K562 (cell line): ENCODE measurements at regions not wholly inside any gene's neighbourhood (a gene's known extent, or its start where the extent isn't known, plus 50 kb on each side); places are given as distances from the start of the nearest gene placed in this dataset.

Experiments
- ATAC-seq: fragments of 200-7000 bp; cut with Tn5 transposase; 3 replicates; pipeline ENCODE4 v1.9.1; 2020; ENCODE audit warnings: moderate library complexity
- BruUV-seq: library from RNA; stranded (reverse); fragments of 400-500 nt; replicated peaks from 2 replicates; lab custom pipeline; 2021; lab: Mats Ljungman, UMichigan
- CTCF ChIA-PET: fragments of 300-600 bp; formaldehyde crosslinking; extraction: SDS; loops from one replicate; lab custom pipeline; 2021; ENCODE audit warnings: low intra/inter-chr PET ratio; lab: Yijun Ruan, JAX
- POLR2A ChIA-PET: fragments of 300-600, 350-650 bp; sonication (Branson Sonifier 250); formaldehyde crosslinking; extraction: SDS; loops from one replicate; lab custom pipeline; 2021; ENCODE audit warnings: antibody characterized with exemption, inconsistent platforms; lab: Yijun Ruan, JAX
- DNase-seq, 4 experiments: peaks; one replicate each; pipeline versions ENCODE4 v3.0.0 to v3.0.0-alpha.2; 2011 to 2018; ENCODE audit warnings: low spot score in 3 of 4, mixed read lengths in 3 of 4; ENCODE audit errors: extremely low read depth in 1 of 4
- FAIRE-seq: peaks from 2 replicates; lab custom pipeline; 2011; peaks lifted over from hg19 to GRCh38; lab: Jason Lieb, UNC
- H2AFZ ChIP-seq: 2 replicates; pipeline ENCODE4 v1.6.0; 2011; ENCODE audit warnings: low read depth, low read length, control low read depth, inconsistent platforms
- H3K27ac ChIP-seq: fragments of 200-600 bp; 3 replicates; pipeline ENCODE4 v1.8.0; 2011; ENCODE audit warnings: low read depth, mild to moderate bottlenecking, control low read depth, inconsistent platforms, low read length, moderate library complexity, mixed read lengths; ENCODE audit errors: extremely low read depth
- H3K27me3 ChIP-seq, 2 experiments: fragments of 300-600 bp in 1 of 2; 2 replicates in 1 of 2; 3 replicates in 1 of 2; pipeline versions ENCODE4 v1.6.0 to v1.8.0; 2011; ENCODE audit warnings: inconsistent platforms in 2 of 2, low read length in 2 of 2, mild to moderate bottlenecking in 1 of 2, mixed read lengths in 1 of 2, moderate library complexity in 1 of 2; ENCODE audit not compliant: control insufficient read depth in 2 of 2, insufficient read depth in 2 of 2
- H3K36me3 ChIP-seq: fragments of 300-600 bp; 3 replicates; pipeline ENCODE4 v1.8.0; 2011; ENCODE audit warnings: mild to moderate bottlenecking, low read length, inconsistent platforms; ENCODE audit not compliant: control insufficient read depth, insufficient read depth
- H3K4me1 ChIP-seq, 2 experiments: fragments of 200-600 bp in 1 of 2; replicated peaks in 1 of 2; 2 replicates in 1 of 2; 3 replicates in 1 of 2; pipeline versions ENCODE4 v1.5.1 to v1.8.0; 2011; ENCODE audit warnings: inconsistent platforms in 2 of 2, low read length in 2 of 2, mild to moderate bottlenecking in 1 of 2, mixed read lengths in 1 of 2, moderate library complexity in 1 of 2; ENCODE audit not compliant: control insufficient read depth in 2 of 2, insufficient read depth in 2 of 2
- H3K4me2 ChIP-seq: 2 replicates; pipeline ENCODE4 v1.6.1; 2011; ENCODE audit warnings: low read length, control low read depth, inconsistent platforms, mixed read lengths; ENCODE audit not compliant: insufficient read depth
- H3K4me3 ChIP-seq: fragments of 200-600 bp; sonication (generic), shearing (Covaris generic); 2 replicates; pipeline ENCODE4 v1.5.1; 2016; ENCODE audit warnings: control low read depth, inconsistent platforms
- H3K79me2 ChIP-seq: fragments of 200-600 bp; 3 replicates; pipeline ENCODE4 v1.8.0; 2011; ENCODE audit warnings: low read length, inconsistent platforms; ENCODE audit not compliant: control insufficient read depth, insufficient read depth
- H3K9ac ChIP-seq, 2 experiments: 2 replicates each; pipeline versions ENCODE4 v1.6.0 to v1.6.1; 2011; ENCODE audit warnings: low read depth in 2 of 2, low read length in 2 of 2, control low read depth in 1 of 2, inconsistent platforms in 1 of 2, mild to moderate bottlenecking in 1 of 2, mixed read lengths in 1 of 2; ENCODE audit not compliant: insufficient read depth in 1 of 2
- H3K9me1 ChIP-seq: one replicate; pipeline ENCODE4 v1.6.0; 2011; ENCODE audit warnings: inconsistent platforms, mild to moderate bottlenecking, low read length, moderate library complexity; ENCODE audit not compliant: control insufficient read depth, insufficient read depth
- H3K9me3 ChIP-seq: replicated peaks from 2 replicates; pipeline ENCODE4 v1.5.1; 2011; ENCODE audit warnings: low read depth, low read length, inconsistent platforms; ENCODE audit not compliant: control insufficient read depth, insufficient read depth
- H4K20me1 ChIP-seq: replicated peaks from 2 replicates; pipeline ENCODE4 v1.6.1; 2011; ENCODE audit warnings: low read length, inconsistent platforms, mixed read lengths; ENCODE audit not compliant: control insufficient read depth, insufficient read depth
- ARID2 ChIP-seq: fragments of 450-650 bp; IDR thresholded peaks from 2 replicates; pipeline ENCODE4 v1.6.1; 2017; ENCODE audit warnings: antibody characterized with exemption, mild to moderate bottlenecking
- JUNB ChIP-seq: fragments of 450-650 bp; formaldehyde crosslinking; conservative IDR thresholded peaks from 2 replicates; pipeline ENCODE4 v1.4.0; 2020; ENCODE audit warnings: mild to moderate bottlenecking
- KDM5B ChIP-seq: fragments of 200-600 bp; sonication (generic); IDR thresholded peaks from 2 replicates; pipeline ENCODE4 v1.6.1; 2012; ENCODE audit warnings: low read depth, mild to moderate bottlenecking, moderate library complexity, low read length, control low read depth, inconsistent platforms; ENCODE audit not compliant: insufficient replicate concordance
- MAFF ChIP-seq: IDR thresholded peaks from 2 replicates; pipeline ENCODE4 v1.6.1; 2012; ENCODE audit warnings: low read length, improper control_type of control experiment
- MCM7 ChIP-seq, 2 experiments: fragments of 450-650 bp; IDR thresholded peaks; 2 replicates each; pipeline ENCODE4 v1.6.1; 2016 to 2018
- MED1 ChIP-seq: sonication (generic); formaldehyde crosslinking; IDR thresholded peaks from 2 replicates; pipeline ENCODE4 v1.8.1; 2023; ENCODE audit warnings: missing genetic modification reagents, borderline replicate concordance
- NFATC3 ChIP-seq: fragments of 450-650 bp; IDR thresholded peaks from 2 replicates; pipeline ENCODE4 v1.6.1; 2017; ENCODE audit warnings: mild to moderate bottlenecking
- NR2C1 ChIP-seq, 2 experiments: fragments of 450-650 bp; IDR thresholded peaks; 2 replicates each; pipeline ENCODE4 v1.6.1; 2017; ENCODE audit warnings: mild to moderate bottlenecking in 2 of 2, antibody characterized with exemption in 1 of 2, inconsistent platforms in 1 of 2, missing compliant biosample characterization in 1 of 2, missing genetic modification characterization in 1 of 2
- OTX1 ChIP-seq: fragments of 450-650 bp; formaldehyde crosslinking; IDR thresholded peaks from 2 replicates; pipeline ENCODE4 v1.4.0; 2022; ENCODE audit warnings: mild to moderate bottlenecking
- SMAD3 ChIP-seq: fragments of 450-650 bp; formaldehyde crosslinking; conservative IDR thresholded peaks from 2 replicates; pipeline ENCODE4 v1.4.0; 2020; ENCODE audit warnings: mild to moderate bottlenecking
- TOE1 ChIP-seq, 2 experiments: fragments of 450-650 bp in 1 of 2; sonication (generic) in 1 of 2; formaldehyde crosslinking in 1 of 2; IDR thresholded peaks; 2 replicates each; pipeline versions ENCODE4 v1.7.1 to v1.8.0; 2016 to 2022; ENCODE audit warnings: borderline replicate concordance in 2 of 2, mild to moderate bottlenecking in 2 of 2, antibody characterized with exemption in 1 of 2, inconsistent platforms in 1 of 2, low read depth in 1 of 2, missing genetic modification reagents in 1 of 2, moderate library complexity in 1 of 2
- ZSCAN29 ChIP-seq: fragments of 450-650 bp; IDR thresholded peaks from 2 replicates; pipeline ENCODE4 v1.6.1; 2017
- WGBS: fragments of 100-300 bp; shearing (Covaris generic); methylation state at CpG from one replicate; pipeline ENCODE4 v1.1.6; 2016; ENCODE audit warnings: low coverage, mixed read lengths; ENCODE audit not compliant: insufficient coverage; ENCODE audit errors: missing lambda C conversion rate; 5-methylcytosine and 5-hydroxymethylcytosine counted together
- in situ Hi-C: fragments of 300-500 bp; cut with MboI; formaldehyde crosslinking; loops from 4 replicates; pipeline ENCODE4 v1.15.0; 2018; ENCODE audit warnings: inconsistent platforms, mixed read lengths
- intact Hi-C: fragments of 100-400 bp; cut with micrococcal nuclease; formaldehyde crosslinking; loops from 2 replicates; pipeline ENCODE4 v1.14.2; 2022
- TF ChIP-seq, protein P1 (sequence below): fragments of 450-650 bp; IDR thresholded peaks from 2 replicates; pipeline ENCODE4 v1.7.1; 2018; ENCODE audit warnings: mild to moderate bottlenecking, low read depth; ENCODE audit not compliant: partially characterized antibody

DNA sequence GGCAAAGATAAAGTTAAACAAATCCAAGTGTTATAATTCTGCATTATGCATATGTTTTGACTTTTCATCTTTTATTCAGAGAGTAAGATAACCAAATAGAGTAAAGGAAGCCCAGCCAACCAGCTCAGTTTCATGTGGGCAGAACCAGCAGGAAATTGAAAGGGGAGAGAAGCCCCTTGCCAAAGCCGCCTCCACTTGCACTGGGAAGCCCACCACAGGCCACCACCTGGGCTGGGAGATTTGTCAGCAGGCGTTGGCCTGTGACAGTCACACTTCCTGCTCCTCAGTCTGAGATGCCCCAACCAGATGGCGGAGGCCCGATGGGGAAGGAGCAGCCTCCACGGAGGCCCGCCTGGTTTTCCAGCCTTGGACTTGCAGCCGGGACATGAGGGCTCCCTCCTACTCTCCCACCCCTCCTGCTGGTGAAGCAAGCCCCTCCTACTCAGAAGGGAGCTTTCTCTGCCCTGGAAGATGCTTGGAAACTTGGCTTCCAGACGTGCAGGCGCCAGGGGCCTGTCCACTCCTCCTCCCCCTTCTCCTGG lies 166.8 kb upstream of the SULF2 start:
- no peak overlapping the region for H2AFZ ChIP-seq
- no peak for FAIRE-seq
- BruUV-seq, result no TSS peak
- ChIA-PET POLR2A (no interaction called here), CTCF (no interaction called here)
- TF ChIP-seq ARID2 (no peak), MED1 (CRISPR knock-in tag) (no peak), JUNB (no peak), MCM7 (IDR thresholded peaks at IDR 0.05) (no peak), OTX1 (CRISPR knock-in tag) (no peak), TOE1 (IDR thresholded peaks at IDR 0.05; ENCODE audit: borderline replicate concordance) (no peak), TOE1 (CRISPR knock-in tag; IDR thresholded peaks at IDR 0.05; ENCODE audit: borderline replicate concordance, low read depth) (no peak), ZSCAN29 (no peak), NR2C1 (IDR thresholded peaks at IDR 0.05) (no peak), NR2C1 (tag; IDR thresholded peaks at IDR 0.05) (no peak), NFATC3 (no peak), KDM5B (no peak), MAFF (no peak), SMAD3 (CRISPR knock-in tag) (no peak)
- TF ChIP-seq, protein P1, sequence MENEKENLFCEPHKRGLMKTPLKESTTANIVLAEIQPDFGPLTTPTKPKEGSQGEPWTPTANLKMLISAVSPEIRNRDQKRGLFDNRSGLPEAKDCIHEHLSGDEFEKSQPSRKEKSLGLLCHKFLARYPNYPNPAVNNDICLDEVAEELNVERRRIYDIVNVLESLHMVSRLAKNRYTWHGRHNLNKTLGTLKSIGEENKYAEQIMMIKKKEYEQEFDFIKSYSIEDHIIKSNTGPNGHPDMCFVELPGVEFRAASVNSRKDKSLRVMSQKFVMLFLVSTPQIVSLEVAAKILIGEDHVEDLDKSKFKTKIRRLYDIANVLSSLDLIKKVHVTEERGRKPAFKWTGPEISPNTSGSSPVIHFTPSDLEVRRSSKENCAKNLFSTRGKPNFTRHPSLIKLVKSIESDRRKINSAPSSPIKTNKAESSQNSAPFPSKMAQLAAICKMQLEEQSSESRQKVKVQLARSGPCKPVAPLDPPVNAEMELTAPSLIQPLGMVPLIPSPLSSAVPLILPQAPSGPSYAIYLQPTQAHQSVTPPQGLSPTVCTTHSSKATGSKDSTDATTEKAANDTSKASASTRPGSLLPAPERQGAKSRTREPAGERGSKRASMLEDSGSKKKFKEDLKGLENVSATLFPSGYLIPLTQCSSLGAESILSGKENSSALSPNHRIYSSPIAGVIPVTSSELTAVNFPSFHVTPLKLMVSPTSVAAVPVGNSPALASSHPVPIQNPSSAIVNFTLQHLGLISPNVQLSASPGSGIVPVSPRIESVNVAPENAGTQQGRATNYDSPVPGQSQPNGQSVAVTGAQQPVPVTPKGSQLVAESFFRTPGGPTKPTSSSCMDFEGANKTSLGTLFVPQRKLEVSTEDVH, result no peak
- ATAC-seq, result no peak
- H3K9ac ChIP-seq, result no peak overlapping the region
- no peak overlapping the region for H3K27ac ChIP-seq
- H4K20me1 ChIP-seq, result 0 out of 2 replicates have a peak, but pooled peaks cover 6% of the 10 kb centered on the region
- H3K4me2 ChIP-seq, result no peak overlapping the region
- in situ Hi-C loops, result no loop called here
- DNase-seq, result no peak
- 1% methylated on average over 9 of the region's 9 CpGs for WGBS
- no peak overlapping the region for H3K4me3 ChIP-seq
- H3K79me2 ChIP-seq, result no peaks in the 10 kb centered on the region
- intact Hi-C loops, result no loop called here
- no peaks in the 10 kb centered on the region for H3K36me3 ChIP-seq
- no peaks in the 10 kb centered on the region for H3K4me1 ChIP-seq
- H3K9me1 ChIP-seq, result no peaks in the 10 kb centered on the region
- no peaks in the 10 kb centered on the region for H3K9me3 ChIP-seq
- H3K27me3 ChIP-seq, result peaks cover 11 to 41% of the 10 kb centered on the region in 2 experiments
